ENCODE measurements at regions not wholly inside any gene's neighbourhood (a gene's known extent, or its start where the extent isn't known, plus 50 kb on each side); places are given as distances from the start of the nearest gene placed in this dataset.

DNA sequence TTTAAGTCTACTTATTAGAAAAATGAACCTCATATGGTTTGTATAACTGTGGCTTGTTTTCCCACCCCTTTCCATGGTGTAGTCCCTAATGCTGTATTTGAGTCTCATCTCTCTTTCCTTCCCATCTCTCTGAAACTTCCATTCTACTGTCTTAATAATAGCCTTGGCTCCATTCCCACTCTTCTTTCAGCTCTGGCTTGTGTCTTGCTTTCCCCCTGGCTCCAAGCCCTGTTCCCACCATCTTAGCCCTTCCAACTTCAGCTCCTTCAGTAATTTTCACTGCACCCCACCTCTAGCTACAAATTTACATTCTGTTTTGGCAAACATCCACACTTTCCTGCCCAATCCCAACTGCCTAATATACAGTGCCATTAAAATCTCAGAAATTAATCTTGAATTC is 137.5 kb downstream of the SLITRK6 start:
- Histone ChIP-seq H3K4me3 (no peak overlapping the region), H3K4me1 (no peaks in the 10 kb centered on the region), H3K27ac (no peak overlapping the region), H3K36me3 (no peaks in the 10 kb centered on the region), H3K27me3 (no peaks in the 10 kb centered on the region), H3K9me3 (peaks cover 0 to 2% (median 0%) of the 10 kb centered on the region in 12 donors)
- intact Hi-C loops (cut with DNase I): no loop called here
- DNase-seq (no peak), ATAC-seq (no peak)
- TF ChIP-seq POLR2A (IDR thresholded peaks at IDR 0.05): no peak
- TF ChIP-seq CTCF (IDR thresholded peaks at IDR 0.05): no peak

GRCh38 chr13:85659493-85659892 is 139.7 kb downstream of the SLITRK6 start:
- no peaks in the 10 kb centered on the region for H3K4me1 ChIP-seq
- TF ChIP-seq CTCF (IDR thresholded peaks at IDR 0.05) (no peak), POLR2A (IDR thresholded peaks at IDR 0.05) (no peak)
- no peak overlapping the region for H3K27ac ChIP-seq
- ATAC-seq (no peak), DNase-seq (no peak)
- H3K9me3 ChIP-seq: peaks cover 0 to 2% (median 0%) of the 10 kb centered on the region in 12 donors
- no peaks in the 10 kb centered on the region for H3K27me3 ChIP-seq
- intact Hi-C loops (cut with DNase I): no loop called here
- no peak overlapping the region for H3K4me3 ChIP-seq
- H3K36me3 ChIP-seq: no peaks in the 10 kb centered on the region
- 76 to 88% (median 83%) methylated on average over 4 of the region's 4 CpGs for WGBS, 4 donors

DNA sequence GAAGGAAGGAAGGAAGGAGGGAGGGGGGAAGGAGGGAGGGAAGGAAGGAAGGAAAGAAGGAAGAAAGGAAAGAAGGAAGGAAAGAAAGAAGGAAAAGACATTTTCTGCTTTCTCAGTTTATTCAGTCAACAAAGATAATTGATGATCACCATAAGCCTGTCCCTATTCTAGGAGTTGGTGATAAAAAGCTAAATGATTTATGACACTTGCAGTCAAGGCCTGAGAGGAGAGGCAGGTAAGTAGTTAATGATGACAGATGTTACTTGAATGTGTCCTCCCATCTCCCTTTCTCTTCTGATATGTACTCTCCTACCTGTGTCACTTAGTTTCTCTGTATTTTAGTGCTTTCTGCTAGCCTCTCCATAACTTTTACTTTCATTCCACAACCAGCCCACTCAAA is 141.3 kb downstream of the SLITRK6 start:
- intact Hi-C loops (cut with DNase I): no loop called here
- no peaks in the 10 kb centered on the region for H3K27me3 ChIP-seq
- H3K4me1 ChIP-seq: no peaks in the 10 kb centered on the region
- DNase-seq (no peak), ATAC-seq (no peak)
- H3K4me3 ChIP-seq: no peak overlapping the region
- TF ChIP-seq POLR2A (IDR thresholded peaks at IDR 0.05): no peak
- TF ChIP-seq CTCF (IDR thresholded peaks at IDR 0.05): no peak
- H3K27ac ChIP-seq: no peak overlapping the region
- H3K9me3 ChIP-seq: peaks cover 0 to 2% (median 0%) of the 10 kb centered on the region in 12 donors
- no peaks in the 10 kb centered on the region for H3K36me3 ChIP-seq

DNA sequence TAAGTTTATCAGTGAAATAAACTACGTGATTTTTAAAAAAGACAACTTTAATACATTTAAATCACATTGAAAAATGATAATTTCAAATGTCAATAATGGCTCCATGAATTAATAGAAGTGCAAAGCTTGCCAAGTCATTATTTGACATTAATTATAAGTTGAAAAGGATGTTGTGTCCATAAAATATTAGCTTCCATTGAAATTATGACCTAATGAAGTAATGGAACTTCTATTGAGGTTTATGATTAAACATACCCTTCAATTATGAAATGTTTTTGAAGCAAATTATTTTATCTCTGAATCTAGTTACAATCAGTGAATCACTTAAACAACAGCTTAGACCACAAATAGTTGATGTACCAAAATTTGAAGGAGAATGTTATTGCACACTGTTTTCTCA is 144.2 kb downstream of the SLITRK6 start:
- ATAC-seq (no peak), DNase-seq (no peak)
- H3K27me3 ChIP-seq: no peaks in the 10 kb centered on the region
- H3K27ac ChIP-seq: no peak overlapping the region
- intact Hi-C loops (cut with DNase I): no loop called here
- no peak overlapping the region for H3K4me3 ChIP-seq
- no peaks in the 10 kb centered on the region for H3K9me3 ChIP-seq
- H3K36me3 ChIP-seq: no peaks in the 10 kb centered on the region
- WGBS, 4 donors: 63 to 70% (median 68%) methylated on average over 1 of the region's 1 CpG
- no peak for TF ChIP-seq CTCF (IDR thresholded peaks at IDR 0.05)
- TF ChIP-seq POLR2A (IDR thresholded peaks at IDR 0.05): no peak
- H3K4me1 ChIP-seq: no peaks in the 10 kb centered on the region
